Gastrocnemius medialis (tissue), 4 donors: ENCODE measurements at regions not wholly inside any gene's neighbourhood (a gene's known extent, or its start where the extent isn't known, plus 50 kb on each side); places are given as distances from the start of the nearest gene placed in this dataset.

Experiments
- ATAC-seq, 2 donors: fragments of 150-250 bp; one replicate each; pipeline ENCODE4 v1.9.1; 2016
- DNase-seq, 2 donors: peaks; one replicate each; pipeline ENCODE4 v3.0.0-alpha.2; 2019
- H3K27ac ChIP-seq, 4 donors: fragments of 200-600 bp; sonication (generic); 1 replicate in 1 of 4; 2 replicates in 3 of 4; pipeline ENCODE4 v1.5.1; 2016 to 2018; ENCODE audit warnings: mild to moderate bottlenecking in 2 of 4, moderate library complexity in 1 of 4
- H3K27me3 ChIP-seq, 3 donors: fragments of 200-600 bp; sonication (generic) in 2 of 3; 1 replicate in 1 of 3; 2 replicates in 2 of 3; pipeline versions ENCODE4 v1.5.1 to v1.6.0; 2016 to 2019; ENCODE audit warnings: mild to moderate bottlenecking in 1 of 3, moderate library complexity in 1 of 3
- H3K36me3 ChIP-seq, 2 donors: fragments of 200-600 bp; sonication (generic) in 1 of 2; one replicate each; pipeline ENCODE4 v1.5.1; 2017 to 2018
- H3K4me1 ChIP-seq, 2 donors: fragments of 200-600 bp; sonication (generic) in 1 of 2; one replicate each; pipeline ENCODE4 v1.5.1; 2016 to 2017; ENCODE audit warnings: mild to moderate bottlenecking in 2 of 2
- H3K4me3 ChIP-seq, 4 donors: fragments of 200-600 bp; sonication (generic) in 3 of 4; 1 replicate in 1 of 4; 2 replicates in 3 of 4; pipeline ENCODE4 v1.5.1; 2016 to 2019; ENCODE audit warnings: mild to moderate bottlenecking in 2 of 4
- H3K9me3 ChIP-seq, 3 donors: fragments of 200-600 bp; sonication (generic) in 2 of 3; 1 replicate in 1 of 3; 2 replicates in 2 of 3; pipeline ENCODE4 v1.5.1; 2016 to 2019
- CTCF ChIP-seq, 5 experiments: fragments of 450-650 bp in 3 of 5; fragments of 200-600 bp in 2 of 5; sonication (generic) in 2 of 5; IDR thresholded peaks in 4 of 5; conservative IDR thresholded peaks in 1 of 5; 1 replicate in 4 of 5; 2 replicates in 1 of 5; pipeline ENCODE4 v1.5.1; 2016 to 2019; ENCODE audit warnings: antibody characterized with exemption in 5 of 5, mild to moderate bottlenecking in 3 of 5, moderate library complexity in 3 of 5
- POLR2A ChIP-seq, 2 donors: fragments of 450-650 bp; IDR thresholded peaks; one replicate each; pipeline ENCODE4 v1.6.1; 2017; ENCODE audit warnings: antibody characterized with exemption in 2 of 2, mild to moderate bottlenecking in 2 of 2, moderate library complexity in 2 of 2
- in situ Hi-C, 4 donors: fragments of 200-750 bp; cut with MboI; loops; one replicate each; pipeline versions ENCODE4 v1.15.0 to v1.8.0; 2017; ENCODE audit warnings: low sequenced_read_pairs in 4 of 4
- intact Hi-C: fragments of 100-400 bp; cut with DNase I; formaldehyde crosslinking; loops from one replicate; pipeline ENCODE4 v1.15.1; 2023; ENCODE audit warnings: low total_unique reads

- intact Hi-C loops (loop anchor here (5.0 kb wide), 1 partner anchor 67 kb away; no protein-coding TSS in a partner anchor), in situ Hi-C loops (no loop called here)
- Histone ChIP-seq H3K4me1 (peaks cover 4 to 16% of the 10 kb centered on the region in 2 donors), H3K4me3 (no peak overlapping the region), H3K27me3 (no peaks in the 10 kb centered on the region), H3K27ac (no peak overlapping the region), H3K36me3 (no peaks in the 10 kb centered on the region), H3K9me3 (no peaks in the 10 kb centered on the region)
- ATAC-seq (no peak), DNase-seq (no peak)
- no peak for TF ChIP-seq POLR2A (IDR thresholded peaks at IDR 0.05)
- TF ChIP-seq CTCF (IDR thresholded peaks at IDR 0.05 in 4 of 5, conservative IDR thresholded peaks at IDR 0.05 in 1 of 5), result no peak
Observed at GRCh38 chr12:92075425-92075914, 70.2 kb downstream of the BTG1 start.

GRCh38 chr12:92074889-92075288 lies 70.8 kb downstream of the BTG1 start:
- Histone ChIP-seq H3K27ac (no peak overlapping the region), H3K27me3 (no peaks in the 10 kb centered on the region), H3K36me3 (no peaks in the 10 kb centered on the region), H3K4me3 (no peak overlapping the region), H3K9me3 (no peaks in the 10 kb centered on the region), H3K4me1 (peaks cover 4 to 12% of the 10 kb centered on the region in 2 donors)
- DNase-seq, result no peak
- no peak for TF ChIP-seq POLR2A (IDR thresholded peaks at IDR 0.05)
- TF ChIP-seq CTCF (IDR thresholded peaks at IDR 0.05 in 4 of 5, conservative IDR thresholded peaks at IDR 0.05 in 1 of 5), result no peak
- intact Hi-C loops (loop anchor here (5.0 kb wide), 1 partner anchor 67 kb away; no protein-coding TSS in a partner anchor), in situ Hi-C loops (no loop called here)
- no peak for ATAC-seq

- Histone ChIP-seq H3K36me3 (no peaks in the 10 kb centered on the region), H3K4me1 (peaks cover 4 to 8% of the 10 kb centered on the region in 2 donors), H3K27ac (no peak overlapping the region), H3K4me3 (no peak overlapping the region), H3K9me3 (no peaks in the 10 kb centered on the region), H3K27me3 (no peaks in the 10 kb centered on the region)
- ATAC-seq, result no peak
- no peak for TF ChIP-seq CTCF (IDR thresholded peaks at IDR 0.05 in 4 of 5, conservative IDR thresholded peaks at IDR 0.05 in 1 of 5)
- no peak for TF ChIP-seq POLR2A (IDR thresholded peaks at IDR 0.05)
- DNase-seq, result no peak
- in situ Hi-C loops (no loop called here), intact Hi-C loops (no loop called here)
Observed at GRCh38 chr12:92073094-92073493, 72.6 kb downstream of the BTG1 start.

- no peak for DNase-seq
- TF ChIP-seq POLR2A (IDR thresholded peaks at IDR 0.05), result no peak
- no peak for TF ChIP-seq CTCF (IDR thresholded peaks at IDR 0.05 in 4 of 5, conservative IDR thresholded peaks at IDR 0.05 in 1 of 5)
- in situ Hi-C loops (no loop called here), intact Hi-C loops (no loop called here)
- no peak overlapping the region for H3K27ac ChIP-seq
- no peaks in the 10 kb centered on the region for H3K36me3 ChIP-seq
- H3K9me3 ChIP-seq, result no peaks in the 10 kb centered on the region
- no peak for ATAC-seq
- peaks cover 4 to 5% of the 10 kb centered on the region in 2 donors for H3K4me1 ChIP-seq
- no peaks in the 10 kb centered on the region for H3K27me3 ChIP-seq
- H3K4me3 ChIP-seq, result no peak overlapping the region
Observed at GRCh38 chr12:92072112-92072511, 73.5 kb downstream of the BTG1 start.

GRCh38 chr12:92070864-92071445 lies 74.7 kb downstream of the BTG1 start:
- no peaks in the 10 kb centered on the region for H3K36me3 ChIP-seq
- H3K4me3 ChIP-seq, result no peak overlapping the region
- peaks cover 4 to 5% of the 10 kb centered on the region in 2 donors for H3K4me1 ChIP-seq
- in situ Hi-C loops (no loop called here), intact Hi-C loops (no loop called here)
- ATAC-seq (no peak), DNase-seq (no peak)
- TF ChIP-seq POLR2A (IDR thresholded peaks at IDR 0.05) (no peak), CTCF (IDR thresholded peaks at IDR 0.05 in 4 of 5, conservative IDR thresholded peaks at IDR 0.05 in 1 of 5) (no peak)
- H3K9me3 ChIP-seq, result no peaks in the 10 kb centered on the region
- H3K27me3 ChIP-seq, result no peaks in the 10 kb centered on the region
- no peak overlapping the region for H3K27ac ChIP-seq
